ENCODE measurements at regions not wholly inside any gene's neighbourhood (a gene's known extent, or its start where the extent isn't known, plus 50 kb on each side); places are given as distances from the start of the nearest gene placed in this dataset.

GRCh38 chr17:33688771-33689170 is 395.7 kb upstream of the ASIC2 start:
- TF ChIP-seq CTCF (IDR thresholded peaks at IDR 0.05) (no peak), POLR2A (IDR thresholded peaks at IDR 0.05) (no peak)

All from Peyer's patch (tissue), 4 donors.